GM21360 (cell line): ENCODE measurements at regions not wholly inside any gene's neighbourhood (a gene's known extent, or its start where the extent isn't known, plus 50 kb on each side); places are given as distances from the start of the nearest gene placed in this dataset.
"Not testable (repeated sequence)": the region's sequence is repeated elsewhere in the genome, so short reads cannot be mapped to it uniquely, and the experiment has no call there.

Experiments
- ATAC-seq: cut with Tn5 transposase; IDR thresholded peaks from one replicate; pipeline ENCODE4 v1.9.1; 2021; ENCODE audit warnings: mild to moderate bottlenecking, moderate library complexity; ENCODE audit not compliant: unreplicated experiment

GRCh38 chr10:45520476-45520875 lies 146.5 kb downstream of the ALOX5 start:
- no peak for ATAC-seq

- no peak for ATAC-seq
Observed at GRCh38 chr10:45518741-45519140, 144.7 kb downstream of the ALOX5 start.

- ATAC-seq = no peak
Observed at GRCh38 chr10:45515630-45516029, 141.6 kb downstream of the ALOX5 start.

- ATAC-seq = no peak
Observed at GRCh38 chr10:45514291-45515270, 140.6 kb downstream of the ALOX5 start.

GRCh38 chr10:45513551-45513950 lies 139.5 kb downstream of the ALOX5 start:
- no peak for ATAC-seq

- ATAC-seq = not testable (repeated sequence)
Observed at GRCh38 chr10:45511926-45512325, 137.9 kb downstream of the ALOX5 start.

GRCh38 chr10:45509491-45509890 lies 135.5 kb downstream of the ALOX5 start:
- ATAC-seq = no peak

- no peak for ATAC-seq
Observed at GRCh38 chr10:45505311-45505710, 131.3 kb downstream of the ALOX5 start.

- no peak for ATAC-seq
Observed at GRCh38 chr10:45502458-45502857, 128.4 kb downstream of the ALOX5 start.

GRCh38 chr10:45501791-45502190 lies 127.8 kb downstream of the ALOX5 start:
- ATAC-seq = no peak

GRCh38 chr10:45500798-45501197 lies 126.8 kb downstream of the ALOX5 start:
- no peak for ATAC-seq

- no peak for ATAC-seq
Observed at GRCh38 chr10:45500304-45500703, 126.3 kb downstream of the ALOX5 start.

- no peak for ATAC-seq
Observed at GRCh38 chr10:45495438-45496152, 121.6 kb downstream of the ALOX5 start.
